ENCODE measurements at regions not wholly inside any gene's neighbourhood (a gene's known extent, or its start where the extent isn't known, plus 50 kb on each side); places are given as distances from the start of the nearest gene placed in this dataset.
"Not testable (repeated sequence)": the region's sequence is repeated elsewhere in the genome, so short reads cannot be mapped to it uniquely, and the experiment has no call there.

DNA sequence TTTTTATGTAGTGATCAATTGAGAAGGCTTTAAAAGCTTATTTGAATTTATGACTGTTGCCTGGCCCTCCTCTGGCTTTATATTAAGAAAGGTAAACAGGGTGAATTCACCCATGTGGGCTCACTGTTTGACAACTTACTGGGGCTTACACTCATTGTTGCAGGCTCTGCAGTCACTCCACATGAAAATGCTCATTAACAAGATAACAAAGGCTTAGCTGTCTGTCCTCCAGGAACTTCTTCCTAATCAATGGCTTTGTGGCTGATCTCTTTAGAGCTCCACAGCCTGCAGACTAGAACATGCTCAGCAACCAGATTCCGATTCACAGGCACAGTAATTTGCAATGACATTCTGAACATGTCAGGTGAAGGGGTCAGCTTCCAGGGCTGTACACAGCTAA is 323.2 kb upstream of the MAN1A1 start:
- DNase-seq = no peak
- Histone ChIP-seq H3K4me3 (ENCODE audit: low read length) (no peak overlapping the region), H3K9me3 (ENCODE audit: control insufficient read depth, low read depth, low read length) (no peaks in the 10 kb centered on the region), H3K27me3 (ENCODE audit: control insufficient read depth, insufficient read depth, low read length) (no peaks in the 10 kb centered on the region), H3K4me1 (ENCODE audit: control insufficient read depth, insufficient read depth, low read length) (no peaks in the 10 kb centered on the region), H3K36me3 (ENCODE audit: control insufficient read depth, insufficient read depth, low read length) (no peaks in the 10 kb centered on the region), H3K27ac (ENCODE audit: low read length) (no peak overlapping the region)
- no CpG with 5 or more reads among the region's 1 CpG for WGBS (ENCODE audit: insufficient coverage, low lambda C conversion rate)

DNA sequence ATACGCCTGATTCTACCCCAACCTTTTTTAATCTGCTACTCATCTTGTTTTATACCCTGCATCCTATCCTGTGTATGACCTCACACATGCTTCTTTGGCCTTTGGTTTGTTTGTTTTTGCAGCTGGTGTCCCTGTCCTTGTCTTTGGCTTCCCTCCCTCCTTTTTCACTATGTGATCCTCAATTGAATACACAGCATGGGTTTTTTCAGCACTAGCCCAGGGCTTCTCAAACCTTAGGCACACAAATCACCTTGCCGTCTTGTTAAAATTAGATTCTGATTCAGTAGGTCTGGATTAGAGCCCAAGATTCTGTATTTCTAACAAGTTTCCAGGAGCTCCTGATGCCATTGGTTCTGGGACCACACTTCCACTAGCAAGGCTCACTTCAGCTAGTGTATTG is 321.5 kb upstream of the MAN1A1 start:
- DNase-seq = no peak
- no peak overlapping the region for H3K4me3 ChIP-seq (ENCODE audit: low read length)
- H3K36me3 ChIP-seq (ENCODE audit: control insufficient read depth, insufficient read depth, low read length) = no peaks in the 10 kb centered on the region
- H3K9me3 ChIP-seq (ENCODE audit: control insufficient read depth, low read depth, low read length) = no peaks in the 10 kb centered on the region
- H3K4me1 ChIP-seq (ENCODE audit: control insufficient read depth, insufficient read depth, low read length) = no peaks in the 10 kb centered on the region
- no peaks in the 10 kb centered on the region for H3K27me3 ChIP-seq (ENCODE audit: control insufficient read depth, insufficient read depth, low read length)
- no peak overlapping the region for H3K27ac ChIP-seq (ENCODE audit: low read length)
- WGBS (ENCODE audit: insufficient coverage, low lambda C conversion rate) = 100% methylated on average over 1 of the region's 2 CpGs

- peaks cover 4% of the 10 kb centered on the region for H3K9me3 ChIP-seq (ENCODE audit: control insufficient read depth, low read depth, low read length)
- H3K4me1 ChIP-seq (ENCODE audit: control insufficient read depth, insufficient read depth, low read length) = no peaks in the 10 kb centered on the region
- no peaks in the 10 kb centered on the region for H3K27me3 ChIP-seq (ENCODE audit: control insufficient read depth, insufficient read depth, low read length)
- H3K27ac ChIP-seq (ENCODE audit: low read length) = no peak overlapping the region
- no peak overlapping the region for H3K4me3 ChIP-seq (ENCODE audit: low read length)
- DNase-seq = no peak
- no peaks in the 10 kb centered on the region for H3K36me3 ChIP-seq (ENCODE audit: control insufficient read depth, insufficient read depth, low read length)
Measured at GRCh38 chr6:119669221-119669620, 319.7 kb upstream of the MAN1A1 start.

GRCh38 chr6:119665432-119665831 is 315.9 kb upstream of the MAN1A1 start:
- not testable (repeated sequence) for H3K4me3 ChIP-seq (ENCODE audit: low read length); H3K9me3 ChIP-seq (ENCODE audit: control insufficient read depth, low read depth, low read length); DNase-seq; H3K36me3 ChIP-seq (ENCODE audit: control insufficient read depth, insufficient read depth, low read length); H3K27me3 ChIP-seq (ENCODE audit: control insufficient read depth, insufficient read depth, low read length); H3K27ac ChIP-seq (ENCODE audit: low read length); H3K4me1 ChIP-seq (ENCODE audit: control insufficient read depth, insufficient read depth, low read length)
- no CpG with 5 or more reads among the region's 10 CpGs for WGBS (ENCODE audit: insufficient coverage, low lambda C conversion rate)

GRCh38 chr6:119661628-119662027 is 312.1 kb upstream of the MAN1A1 start:
- peaks cover 4% of the 10 kb centered on the region for H3K9me3 ChIP-seq (ENCODE audit: control insufficient read depth, low read depth, low read length)
- DNase-seq = no peak
- no peaks in the 10 kb centered on the region for H3K36me3 ChIP-seq (ENCODE audit: control insufficient read depth, insufficient read depth, low read length)
- no peaks in the 10 kb centered on the region for H3K4me1 ChIP-seq (ENCODE audit: control insufficient read depth, insufficient read depth, low read length)
- H3K27ac ChIP-seq (ENCODE audit: low read length) = no peak overlapping the region
- no peaks in the 10 kb centered on the region for H3K27me3 ChIP-seq (ENCODE audit: control insufficient read depth, insufficient read depth, low read length)
- H3K4me3 ChIP-seq (ENCODE audit: low read length) = no peak overlapping the region

GRCh38 chr6:119661078-119661477 is 311.5 kb upstream of the MAN1A1 start:
- H3K27ac ChIP-seq (ENCODE audit: low read length) = no peak overlapping the region
- H3K4me1 ChIP-seq (ENCODE audit: control insufficient read depth, insufficient read depth, low read length) = no peaks in the 10 kb centered on the region
- no peak overlapping the region for H3K4me3 ChIP-seq (ENCODE audit: low read length)
- no peaks in the 10 kb centered on the region for H3K36me3 ChIP-seq (ENCODE audit: control insufficient read depth, insufficient read depth, low read length)
- WGBS (ENCODE audit: insufficient coverage, low lambda C conversion rate) = 81% methylated on average over 3 of the region's 4 CpGs
- H3K9me3 ChIP-seq (ENCODE audit: control insufficient read depth, low read depth, low read length) = peaks cover 4% of the 10 kb centered on the region
- DNase-seq = no peak
- H3K27me3 ChIP-seq (ENCODE audit: control insufficient read depth, insufficient read depth, low read length) = no peaks in the 10 kb centered on the region

DNA sequence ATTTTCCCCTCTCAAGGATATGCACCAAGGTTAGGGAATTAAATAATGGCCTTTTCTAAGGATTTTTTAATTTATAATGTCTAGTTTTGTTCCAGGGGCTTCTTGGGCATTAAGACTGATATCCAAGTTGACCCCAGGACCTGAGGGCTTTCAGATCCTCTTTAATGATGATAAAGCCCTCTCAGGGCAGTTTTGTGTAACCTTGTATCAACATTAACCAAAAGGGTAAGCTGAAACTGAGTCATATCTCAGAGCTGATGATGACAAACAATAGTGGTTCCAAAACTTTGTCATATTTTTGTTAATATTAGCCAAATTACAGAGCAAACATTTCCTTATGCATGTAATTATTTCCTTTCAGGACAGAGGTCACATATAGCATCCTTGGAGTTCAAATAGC is 309.4 kb upstream of the MAN1A1 start:
- H3K9me3 ChIP-seq (ENCODE audit: control insufficient read depth, low read depth, low read length) = no peaks in the 10 kb centered on the region
- no peaks in the 10 kb centered on the region for H3K36me3 ChIP-seq (ENCODE audit: control insufficient read depth, insufficient read depth, low read length)
- no peaks in the 10 kb centered on the region for H3K4me1 ChIP-seq (ENCODE audit: control insufficient read depth, insufficient read depth, low read length)
- no peak overlapping the region for H3K27ac ChIP-seq (ENCODE audit: low read length)
- no peaks in the 10 kb centered on the region for H3K27me3 ChIP-seq (ENCODE audit: control insufficient read depth, insufficient read depth, low read length)
- DNase-seq = no peak
- no peak overlapping the region for H3K4me3 ChIP-seq (ENCODE audit: low read length)

DNA sequence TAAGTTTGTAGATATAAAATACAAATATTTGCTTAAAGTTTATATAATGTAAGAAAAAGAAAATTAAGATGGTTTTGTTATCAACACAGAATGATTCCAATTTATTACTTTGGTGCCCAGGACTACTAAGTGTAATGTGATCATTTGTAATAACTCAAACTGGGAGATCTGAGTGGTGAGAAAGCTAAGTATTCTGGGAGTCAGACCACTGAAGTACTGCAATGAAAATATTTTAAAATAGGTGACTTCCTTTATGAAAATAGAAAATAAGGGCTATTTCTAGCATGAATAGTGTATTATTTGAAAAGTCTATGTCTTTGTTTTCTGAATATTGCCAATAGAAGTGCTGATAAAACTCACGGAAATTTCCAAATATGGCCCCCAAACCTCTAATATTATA is 305.6 kb upstream of the MAN1A1 start:
- no CpG with 5 or more reads among the region's 1 CpG for WGBS (ENCODE audit: insufficient coverage, low lambda C conversion rate)
- no peak for DNase-seq
- H3K4me1 ChIP-seq (ENCODE audit: control insufficient read depth, insufficient read depth, low read length) = no peaks in the 10 kb centered on the region

DNA sequence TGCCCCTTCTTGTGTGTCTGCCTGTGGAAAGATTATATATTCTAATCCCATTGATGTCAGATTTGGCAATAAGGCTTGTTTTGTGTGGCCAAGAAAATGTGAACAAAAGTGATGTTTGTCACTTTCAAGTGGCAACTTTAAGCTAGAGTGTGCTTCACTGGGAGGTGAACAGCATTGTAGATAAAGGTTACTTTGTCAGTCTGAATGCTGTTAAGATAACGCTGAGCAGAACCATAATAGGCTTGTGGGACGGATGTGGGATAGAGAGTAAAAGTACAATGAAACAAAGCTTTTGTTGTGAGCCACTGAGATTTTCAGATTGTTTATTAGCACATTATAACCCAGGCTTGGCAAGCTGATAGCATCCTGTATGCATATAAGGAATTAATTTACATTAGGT is 303.8 kb upstream of the MAN1A1 start:
- Histone ChIP-seq H3K27me3 (ENCODE audit: control insufficient read depth, insufficient read depth, low read length) (no peaks in the 10 kb centered on the region), H3K4me3 (ENCODE audit: low read length) (no peak overlapping the region), H3K4me1 (ENCODE audit: control insufficient read depth, insufficient read depth, low read length) (no peaks in the 10 kb centered on the region)

More for the DNA sequence above, 305.6 kb upstream of the MAN1A1 start:
- Histone ChIP-seq H3K27ac (ENCODE audit: low read length) (no peak overlapping the region), H3K27me3 (ENCODE audit: control insufficient read depth, insufficient read depth, low read length) (no peaks in the 10 kb centered on the region), H3K4me3 (ENCODE audit: low read length) (no peak overlapping the region), H3K36me3 (ENCODE audit: control insufficient read depth, insufficient read depth, low read length) (no peaks in the 10 kb centered on the region), H3K9me3 (ENCODE audit: control insufficient read depth, low read depth, low read length) (no peaks in the 10 kb centered on the region)

DNA sequence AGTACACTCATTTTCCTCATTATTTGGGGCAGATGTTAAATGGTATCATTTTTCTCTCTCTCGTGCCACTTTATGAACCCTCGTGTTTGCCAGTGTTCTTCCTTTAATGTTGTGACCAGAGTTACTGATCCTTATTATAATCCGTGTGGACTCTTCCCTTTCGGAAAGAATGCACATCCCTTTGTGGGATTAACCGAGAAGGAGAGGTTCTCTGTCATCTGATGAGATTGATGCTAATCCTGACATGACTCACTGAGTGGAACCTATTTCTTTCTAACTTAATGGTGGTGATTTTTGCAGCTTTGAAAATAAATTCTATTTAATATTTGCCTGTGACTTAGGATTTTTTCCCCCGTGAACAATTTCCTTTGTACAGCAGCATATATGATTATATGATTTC is 300.0 kb upstream of the MAN1A1 start:
- Histone ChIP-seq H3K36me3 (ENCODE audit: control insufficient read depth, insufficient read depth, low read length) (no peaks in the 10 kb centered on the region), H3K27ac (ENCODE audit: low read length) (no peak overlapping the region), H3K9me3 (ENCODE audit: control insufficient read depth, low read depth, low read length) (no peaks in the 10 kb centered on the region), H3K4me3 (ENCODE audit: low read length) (no peak overlapping the region), H3K27me3 (ENCODE audit: control insufficient read depth, insufficient read depth, low read length) (no peaks in the 10 kb centered on the region), H3K4me1 (ENCODE audit: control insufficient read depth, insufficient read depth, low read length) (no peaks in the 10 kb centered on the region)
- no peak for DNase-seq
- 88% methylated on average over 3 of the region's 6 CpGs for WGBS (ENCODE audit: insufficient coverage, low lambda C conversion rate)

More for the DNA sequence above, 303.8 kb upstream of the MAN1A1 start:
- no CpG with 5 or more reads among the region's 2 CpGs for WGBS (ENCODE audit: insufficient coverage, low lambda C conversion rate)
- Histone ChIP-seq H3K9me3 (ENCODE audit: control insufficient read depth, low read depth, low read length) (no peaks in the 10 kb centered on the region), H3K36me3 (ENCODE audit: control insufficient read depth, insufficient read depth, low read length) (no peaks in the 10 kb centered on the region), H3K27ac (ENCODE audit: low read length) (no peak overlapping the region)
- no peak for DNase-seq

DNA sequence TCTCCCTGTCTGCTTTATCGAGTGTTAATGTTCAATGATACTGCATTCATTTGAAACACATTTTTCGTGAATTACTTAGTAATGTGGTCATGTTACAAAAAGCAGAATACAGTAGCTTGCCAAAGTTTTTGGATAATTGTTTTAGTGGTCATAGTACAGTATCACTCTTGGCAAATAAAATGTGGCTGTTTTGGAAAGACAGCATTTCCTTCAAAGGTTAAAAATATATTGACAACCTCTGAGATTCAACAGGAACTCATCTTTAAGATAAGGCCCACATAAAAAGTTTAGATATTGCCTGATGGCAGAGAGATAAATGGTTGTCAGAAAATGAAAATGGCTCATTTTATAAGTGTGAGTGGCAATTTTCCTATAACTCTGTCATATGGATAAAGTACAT is 297.7 kb upstream of the MAN1A1 start:
- WGBS (ENCODE audit: insufficient coverage, low lambda C conversion rate) = no CpG with 5 or more reads among the region's 2 CpGs
- Histone ChIP-seq H3K27ac (ENCODE audit: low read length) (no peak overlapping the region), H3K4me3 (ENCODE audit: low read length) (no peak overlapping the region), H3K9me3 (ENCODE audit: control insufficient read depth, low read depth, low read length) (no peaks in the 10 kb centered on the region), H3K27me3 (ENCODE audit: control insufficient read depth, insufficient read depth, low read length) (no peaks in the 10 kb centered on the region), H3K36me3 (ENCODE audit: control insufficient read depth, insufficient read depth, low read length) (no peaks in the 10 kb centered on the region), H3K4me1 (ENCODE audit: control insufficient read depth, insufficient read depth, low read length) (no peaks in the 10 kb centered on the region)
- no peak for DNase-seq
